ENCODE measurements at regions not wholly inside any gene's neighbourhood (a gene's known extent, or its start where the extent isn't known, plus 50 kb on each side); places are given as distances from the start of the nearest gene placed in this dataset.

DNA sequence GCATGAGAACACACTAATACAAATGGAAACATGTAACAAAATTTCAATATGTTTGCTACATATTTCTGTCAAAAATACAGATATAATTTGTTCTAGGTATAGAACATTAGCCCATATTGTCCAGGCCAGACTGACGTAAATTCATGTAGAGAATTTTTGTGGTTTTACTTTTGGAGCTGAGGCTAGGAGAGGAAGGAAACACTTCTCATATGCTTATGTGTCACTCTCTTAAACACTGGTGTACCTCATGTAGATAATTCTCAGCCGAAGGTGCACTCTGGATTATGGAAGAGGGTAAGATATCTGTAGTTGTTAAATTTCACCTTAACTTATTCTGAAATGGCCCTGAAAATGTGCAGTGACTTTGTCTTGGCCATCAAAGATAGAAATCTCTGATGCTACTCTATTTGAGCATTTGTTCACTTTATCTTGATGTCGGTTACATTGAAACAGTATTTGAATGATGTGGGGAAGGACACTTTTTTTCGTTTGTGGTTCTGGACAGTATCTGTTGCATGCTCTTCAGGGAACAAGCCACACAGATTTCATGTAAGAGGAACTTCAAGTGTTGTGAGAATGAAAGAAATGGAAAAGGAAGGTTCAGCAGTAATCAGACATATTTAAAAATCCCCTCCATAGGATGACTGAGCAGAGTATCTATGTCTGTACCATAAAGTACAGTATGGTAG is 202.7 kb downstream of the SPATA31D1 start:
- Histone ChIP-seq H3K4me3 (ENCODE audit: low read length) (no peak overlapping the region), H3K4me1 (ENCODE audit: control insufficient read depth, low read length) (no peaks in the 10 kb centered on the region), H3K4me2 (ENCODE audit: low read length) (no peak overlapping the region), H3F3A (ENCODE audit: control insufficient read depth, insufficient read depth) (no peaks in the 10 kb centered on the region), H3K79me2 (ENCODE audit: control insufficient read depth, low read length) (no peaks in the 10 kb centered on the region), H4K20me1 (ENCODE audit: control insufficient read depth, insufficient read depth, low read depth, low read length) (no peaks in the 10 kb centered on the region), H3K27ac (ENCODE audit: low read depth, low read length) (no peak overlapping the region), H3K36me3 (ENCODE audit: control insufficient read depth, low read length) (no peaks in the 10 kb centered on the region), H3K9me3 (ENCODE audit: control insufficient read depth, insufficient read depth, low read length) (no peaks in the 10 kb centered on the region), H3K9me2 (replicated peaks; ENCODE audit: control insufficient read depth, low read length) (no peaks in the 10 kb centered on the region), H3K27me3 (ENCODE audit: control insufficient read depth, low read length) (no peaks in the 10 kb centered on the region)
- no peak for TF ChIP-seq EZH2phosphoT487 (IDR thresholded peaks at IDR 0.05; ENCODE audit: borderline replicate concordance, low read length)
- TF ChIP-seq, protein P1, sequence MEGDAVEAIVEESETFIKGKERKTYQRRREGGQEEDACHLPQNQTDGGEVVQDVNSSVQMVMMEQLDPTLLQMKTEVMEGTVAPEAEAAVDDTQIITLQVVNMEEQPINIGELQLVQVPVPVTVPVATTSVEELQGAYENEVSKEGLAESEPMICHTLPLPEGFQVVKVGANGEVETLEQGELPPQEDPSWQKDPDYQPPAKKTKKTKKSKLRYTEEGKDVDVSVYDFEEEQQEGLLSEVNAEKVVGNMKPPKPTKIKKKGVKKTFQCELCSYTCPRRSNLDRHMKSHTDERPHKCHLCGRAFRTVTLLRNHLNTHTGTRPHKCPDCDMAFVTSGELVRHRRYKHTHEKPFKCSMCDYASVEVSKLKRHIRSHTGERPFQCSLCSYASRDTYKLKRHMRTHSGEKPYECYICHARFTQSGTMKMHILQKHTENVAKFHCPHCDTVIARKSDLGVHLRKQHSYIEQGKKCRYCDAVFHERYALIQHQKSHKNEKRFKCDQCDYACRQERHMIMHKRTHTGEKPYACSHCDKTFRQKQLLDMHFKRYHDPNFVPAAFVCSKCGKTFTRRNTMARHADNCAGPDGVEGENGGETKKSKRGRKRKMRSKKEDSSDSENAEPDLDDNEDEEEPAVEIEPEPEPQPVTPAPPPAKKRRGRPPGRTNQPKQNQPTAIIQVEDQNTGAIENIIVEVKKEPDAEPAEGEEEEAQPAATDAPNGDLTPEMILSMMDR (IDR thresholded peaks at IDR 0.05; ENCODE audit: low read depth, low read length, poor library complexity, severe bottlenecking): no peak

- Histone ChIP-seq H3K9me2 (replicated peaks; ENCODE audit: control insufficient read depth, low read length) (no peaks in the 10 kb centered on the region), H3F3A (ENCODE audit: control insufficient read depth, insufficient read depth) (no peaks in the 10 kb centered on the region), H3K9me3 (ENCODE audit: control insufficient read depth, insufficient read depth, low read length) (no peaks in the 10 kb centered on the region), H3K27ac (ENCODE audit: low read depth, low read length) (no peak overlapping the region), H3K27me3 (ENCODE audit: control insufficient read depth, low read length) (no peaks in the 10 kb centered on the region), H3K36me3 (ENCODE audit: control insufficient read depth, low read length) (no peaks in the 10 kb centered on the region), H4K20me1 (ENCODE audit: control insufficient read depth, insufficient read depth, low read depth, low read length) (no peaks in the 10 kb centered on the region), H3K4me3 (ENCODE audit: low read length) (no peak overlapping the region), H3K79me2 (ENCODE audit: control insufficient read depth, low read length) (no peaks in the 10 kb centered on the region), H3K4me1 (ENCODE audit: control insufficient read depth, low read length) (no peaks in the 10 kb centered on the region), H3K4me2 (ENCODE audit: low read length) (no peak overlapping the region)
- no peak for TF ChIP-seq EZH2phosphoT487 (IDR thresholded peaks at IDR 0.05; ENCODE audit: borderline replicate concordance, low read length)
- TF ChIP-seq, protein P1 (IDR thresholded peaks at IDR 0.05; ENCODE audit: low read depth, low read length, poor library complexity, severe bottlenecking): no peak
These were observed 203.6 kb downstream of the SPATA31D1 start for GRCh38 chr9:82192211-82192610.

- TF ChIP-seq EZH2phosphoT487 (IDR thresholded peaks at IDR 0.05; ENCODE audit: borderline replicate concordance, low read length): no peak
- TF ChIP-seq, protein P1 (IDR thresholded peaks at IDR 0.05; ENCODE audit: low read depth, low read length, poor library complexity, severe bottlenecking): no peak
- no peaks in the 10 kb centered on the region for H3K27me3 ChIP-seq (ENCODE audit: control insufficient read depth, low read length)
- H4K20me1 ChIP-seq (ENCODE audit: control insufficient read depth, insufficient read depth, low read depth, low read length): no peaks in the 10 kb centered on the region
- no peaks in the 10 kb centered on the region for H3K4me1 ChIP-seq (ENCODE audit: control insufficient read depth, low read length)
- no peak overlapping the region for H3K27ac ChIP-seq (ENCODE audit: low read depth, low read length)
- no peaks in the 10 kb centered on the region for H3K79me2 ChIP-seq (ENCODE audit: control insufficient read depth, low read length)
- no peak overlapping the region for H3K4me3 ChIP-seq (ENCODE audit: low read length)
- H3K9me2 ChIP-seq (replicated peaks; ENCODE audit: control insufficient read depth, low read length): no peaks in the 10 kb centered on the region
- no peaks in the 10 kb centered on the region for H3K9me3 ChIP-seq (ENCODE audit: control insufficient read depth, insufficient read depth, low read length)
- no peaks in the 10 kb centered on the region for H3F3A ChIP-seq (ENCODE audit: control insufficient read depth, insufficient read depth)
- no peaks in the 10 kb centered on the region for H3K36me3 ChIP-seq (ENCODE audit: control insufficient read depth, low read length)
- no peak overlapping the region for H3K4me2 ChIP-seq (ENCODE audit: low read length)
These were observed 208.3 kb downstream of the SPATA31D1 start for GRCh38 chr9:82196622-82197441.

All from DOHH2 (cell line).